Loucy (cell line): ENCODE measurements at regions not wholly inside any gene's neighbourhood (a gene's known extent, or its start where the extent isn't known, plus 50 kb on each side); places are given as distances from the start of the nearest gene placed in this dataset.
"Not testable (repeated sequence)": the region's sequence is repeated elsewhere in the genome, so short reads cannot be mapped to it uniquely, and the experiment has no call there.

ENCODE experiments used
- H2AFZ ChIP-seq: fragments of 200-600 bp; sonication (generic); 2 replicates; pipeline ENCODE4 v1.6.0; 2016; ENCODE audit warnings: antibody characterized with exemption, mild to moderate bottlenecking, low read length, moderate library complexity
- H3F3A ChIP-seq: fragments of 200-600 bp; 2 replicates; pipeline ENCODE4 v1.6.0; 2016; ENCODE audit warnings: antibody characterized with exemption, low read depth, mild to moderate bottlenecking
- H3K27me3 ChIP-seq: fragments of 200-600 bp; sonication (generic); 2 replicates; pipeline ENCODE4 v1.6.1; 2014; ENCODE audit warnings: low read length, mild to moderate bottlenecking; ENCODE audit not compliant: insufficient read depth, poor library complexity, severe bottlenecking
- H3K36me3 ChIP-seq: fragments of 200-600 bp; sonication (generic); 2 replicates; pipeline ENCODE4 v1.6.1; 2016; ENCODE audit warnings: low read length; ENCODE audit not compliant: insufficient read depth
- H3K4me1 ChIP-seq: fragments of 200-600 bp; sonication (generic); 2 replicates; pipeline ENCODE4 v1.5.1; 2014; ENCODE audit warnings: low read length, mild to moderate bottlenecking; ENCODE audit not compliant: insufficient read depth, poor library complexity, severe bottlenecking
- H3K4me2 ChIP-seq: fragments of 200-600 bp; sonication (generic); 2 replicates; pipeline ENCODE4 v1.6.0; 2014; ENCODE audit warnings: antibody characterized with exemption, low read length, low read depth, mild to moderate bottlenecking; ENCODE audit not compliant: poor library complexity, severe bottlenecking
- H3K4me3 ChIP-seq: fragments of 200-600 bp; sonication (generic); 2 replicates; pipeline ENCODE4 v1.5.1; 2014; ENCODE audit warnings: low read length, mild to moderate bottlenecking, mixed read lengths; ENCODE audit not compliant: poor library complexity, severe bottlenecking
- H3K79me2 ChIP-seq: fragments of 200-600 bp; sonication (generic); 2 replicates; pipeline ENCODE4 v1.6.1; 2014; ENCODE audit warnings: low read length; ENCODE audit not compliant: insufficient read depth
- H3K9ac ChIP-seq: fragments of 200-600 bp; sonication (generic); 2 replicates; pipeline ENCODE4 v1.6.0; 2014; ENCODE audit warnings: mild to moderate bottlenecking, low read depth, low read length, moderate library complexity; ENCODE audit not compliant: poor library complexity, severe bottlenecking
- H3K9me2 ChIP-seq: fragments of 200-600 bp; sonication (generic); replicated peaks from 2 replicates; pipeline ENCODE4 v1.6.1; 2016; ENCODE audit warnings: low read depth, low read length, mixed read lengths
- H3K9me3 ChIP-seq: fragments of 200-600 bp; sonication (generic); 2 replicates; pipeline ENCODE4 v1.6.1; 2014; ENCODE audit warnings: mild to moderate bottlenecking, antibody characterized with exemption, low read length, low read depth; ENCODE audit not compliant: insufficient read depth
- H4K20me1 ChIP-seq: fragments of 200-600 bp; sonication (generic); 2 replicates; pipeline ENCODE4 v1.6.0; 2014; ENCODE audit warnings: antibody characterized with exemption, low read length, mild to moderate bottlenecking; ENCODE audit not compliant: insufficient read depth, poor library complexity, severe bottlenecking
- EZH2phosphoT487 ChIP-seq: fragments of 200-600 bp; IDR thresholded peaks from 2 replicates; pipeline ENCODE4 v1.6.1; 2018; ENCODE audit warnings: antibody characterized with exemption, mild to moderate bottlenecking, moderate library complexity, borderline replicate concordance
- TF ChIP-seq, protein P1 (sequence below): fragments of 200-600 bp; sonication (generic); conservative IDR thresholded peaks from 2 replicates; pipeline ENCODE4 v1.5.1; 2014; ENCODE audit warnings: mild to moderate bottlenecking, antibody characterized with exemption, low read length

GRCh38 chr1:83418558-83418957 is 580.4 kb downstream of the TTLL7 start:
- H3K79me2 ChIP-seq: no peaks in the 10 kb centered on the region
- H2AFZ ChIP-seq: no peak overlapping the region
- H3K4me2 ChIP-seq: no peak overlapping the region
- H3K4me1 ChIP-seq: no peaks in the 10 kb centered on the region
- H4K20me1 ChIP-seq: no peaks in the 10 kb centered on the region
- no peaks in the 10 kb centered on the region for H3F3A ChIP-seq
- no peaks in the 10 kb centered on the region for H3K9me3 ChIP-seq
- no peaks in the 10 kb centered on the region for H3K9me2 ChIP-seq
- no peaks in the 10 kb centered on the region for H3K27me3 ChIP-seq
- no peak overlapping the region for H3K4me3 ChIP-seq
- no peak overlapping the region for H3K9ac ChIP-seq
- no peaks in the 10 kb centered on the region for H3K36me3 ChIP-seq
- TF ChIP-seq, protein P1, sequence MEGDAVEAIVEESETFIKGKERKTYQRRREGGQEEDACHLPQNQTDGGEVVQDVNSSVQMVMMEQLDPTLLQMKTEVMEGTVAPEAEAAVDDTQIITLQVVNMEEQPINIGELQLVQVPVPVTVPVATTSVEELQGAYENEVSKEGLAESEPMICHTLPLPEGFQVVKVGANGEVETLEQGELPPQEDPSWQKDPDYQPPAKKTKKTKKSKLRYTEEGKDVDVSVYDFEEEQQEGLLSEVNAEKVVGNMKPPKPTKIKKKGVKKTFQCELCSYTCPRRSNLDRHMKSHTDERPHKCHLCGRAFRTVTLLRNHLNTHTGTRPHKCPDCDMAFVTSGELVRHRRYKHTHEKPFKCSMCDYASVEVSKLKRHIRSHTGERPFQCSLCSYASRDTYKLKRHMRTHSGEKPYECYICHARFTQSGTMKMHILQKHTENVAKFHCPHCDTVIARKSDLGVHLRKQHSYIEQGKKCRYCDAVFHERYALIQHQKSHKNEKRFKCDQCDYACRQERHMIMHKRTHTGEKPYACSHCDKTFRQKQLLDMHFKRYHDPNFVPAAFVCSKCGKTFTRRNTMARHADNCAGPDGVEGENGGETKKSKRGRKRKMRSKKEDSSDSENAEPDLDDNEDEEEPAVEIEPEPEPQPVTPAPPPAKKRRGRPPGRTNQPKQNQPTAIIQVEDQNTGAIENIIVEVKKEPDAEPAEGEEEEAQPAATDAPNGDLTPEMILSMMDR: no peak
- TF ChIP-seq EZH2phosphoT487: no peak

DNA sequence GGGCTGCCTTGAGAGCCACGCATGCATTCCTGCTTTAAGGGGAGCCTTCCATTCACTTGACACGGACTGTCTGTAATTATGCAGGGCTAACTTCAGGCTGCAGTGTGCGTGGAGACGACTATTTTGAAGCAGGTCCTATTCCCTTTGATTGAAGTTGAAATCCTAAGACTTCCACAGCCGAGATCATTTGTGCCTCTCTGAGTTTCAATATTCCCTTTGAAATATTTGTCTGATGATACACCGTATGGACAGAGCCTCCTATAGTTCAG is 585.2 kb downstream of the TTLL7 start:
- H3F3A ChIP-seq, H3K9ac ChIP-seq, H3K9me3 ChIP-seq, H3K9me2 ChIP-seq, H2AFZ ChIP-seq, H4K20me1 ChIP-seq, H3K4me2 ChIP-seq, H3K4me1 ChIP-seq, H3K36me3 ChIP-seq, H3K79me2 ChIP-seq, H3K27me3 ChIP-seq, H3K4me3 ChIP-seq: not testable (repeated sequence)

- H3K9me2 ChIP-seq, H4K20me1 ChIP-seq, H3K4me2 ChIP-seq, H3K9me3 ChIP-seq, H3F3A ChIP-seq, H3K9ac ChIP-seq, H3K4me1 ChIP-seq, H2AFZ ChIP-seq, H3K4me3 ChIP-seq, H3K27me3 ChIP-seq, H3K79me2 ChIP-seq, H3K36me3 ChIP-seq: not testable (repeated sequence)
Observed at GRCh38 chr1:83410746-83411413, 588.1 kb downstream of the TTLL7 start.

DNA sequence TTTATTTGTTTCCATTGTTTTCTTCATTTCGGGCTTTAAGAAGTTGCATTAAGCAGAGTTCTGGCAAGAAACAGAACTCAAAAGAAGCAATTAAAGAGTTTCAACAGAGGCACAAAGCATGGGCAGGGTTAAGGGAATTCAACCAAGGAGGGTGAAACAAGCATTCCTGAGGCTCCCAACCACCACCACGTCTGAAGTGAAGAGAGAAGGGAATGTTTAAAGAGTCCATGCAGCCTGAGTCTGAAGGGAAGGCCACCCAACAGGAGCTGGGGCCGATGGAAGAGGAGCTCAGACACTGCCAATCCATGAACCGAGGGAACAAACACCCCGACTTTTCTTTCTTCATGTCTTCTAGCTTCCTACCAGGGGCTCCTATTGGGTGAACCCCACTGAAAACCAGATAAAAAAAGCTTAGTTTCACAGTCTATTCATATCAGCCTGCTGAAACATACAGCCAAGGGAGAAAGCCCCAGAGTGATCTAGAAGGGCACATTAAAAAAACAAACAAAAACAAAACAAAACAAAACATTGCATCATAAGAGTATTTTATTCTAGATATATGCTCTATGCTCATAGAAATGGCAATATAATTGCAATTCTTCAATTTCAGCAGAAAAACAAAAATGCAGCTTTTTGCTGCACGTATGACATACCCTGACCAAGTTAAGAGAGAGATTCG is 592.1 kb downstream of the TTLL7 start:
- H4K20me1 ChIP-seq, H3K4me2 ChIP-seq, H2AFZ ChIP-seq, H3K36me3 ChIP-seq, H3K4me3 ChIP-seq, H3K9me2 ChIP-seq, H3K4me1 ChIP-seq, H3K79me2 ChIP-seq, H3K9me3 ChIP-seq, H3K27me3 ChIP-seq, H3F3A ChIP-seq, H3K9ac ChIP-seq: not testable (repeated sequence)

GRCh38 chr1:83405789-83406188 is 593.1 kb downstream of the TTLL7 start:
- not testable (repeated sequence) for H3K79me2 ChIP-seq, H3K27me3 ChIP-seq, H3K9ac ChIP-seq, H2AFZ ChIP-seq, H3K9me2 ChIP-seq, H3F3A ChIP-seq, H3K4me1 ChIP-seq, H3K4me2 ChIP-seq, H3K4me3 ChIP-seq, H3K9me3 ChIP-seq, H3K36me3 ChIP-seq, H4K20me1 ChIP-seq

GRCh38 chr1:83403500-83403899 is 595.4 kb downstream of the TTLL7 start:
- not testable (repeated sequence) for H3K4me2 ChIP-seq, H3K9me2 ChIP-seq, H3K4me1 ChIP-seq, H3K36me3 ChIP-seq, H3K27me3 ChIP-seq, H4K20me1 ChIP-seq, H3K9ac ChIP-seq, H2AFZ ChIP-seq, H3K4me3 ChIP-seq, H3K79me2 ChIP-seq, H3F3A ChIP-seq, H3K9me3 ChIP-seq

GRCh38 chr1:83401146-83401545 is 597.8 kb downstream of the TTLL7 start:
- not testable (repeated sequence) for H3K4me3 ChIP-seq, H3F3A ChIP-seq, H3K79me2 ChIP-seq, H4K20me1 ChIP-seq, H3K9me3 ChIP-seq, H2AFZ ChIP-seq, H3K36me3 ChIP-seq, H3K27me3 ChIP-seq, H3K9me2 ChIP-seq, H3K9ac ChIP-seq, H3K4me2 ChIP-seq, H3K4me1 ChIP-seq
